ENCODE measurements at regions not wholly inside any gene's neighbourhood (a gene's known extent, or its start where the extent isn't known, plus 50 kb on each side); places are given as distances from the start of the nearest gene placed in this dataset.
A peak's percentile ranks its signal among the peaks of the same experiment; 100 is the strongest.

DNA sequence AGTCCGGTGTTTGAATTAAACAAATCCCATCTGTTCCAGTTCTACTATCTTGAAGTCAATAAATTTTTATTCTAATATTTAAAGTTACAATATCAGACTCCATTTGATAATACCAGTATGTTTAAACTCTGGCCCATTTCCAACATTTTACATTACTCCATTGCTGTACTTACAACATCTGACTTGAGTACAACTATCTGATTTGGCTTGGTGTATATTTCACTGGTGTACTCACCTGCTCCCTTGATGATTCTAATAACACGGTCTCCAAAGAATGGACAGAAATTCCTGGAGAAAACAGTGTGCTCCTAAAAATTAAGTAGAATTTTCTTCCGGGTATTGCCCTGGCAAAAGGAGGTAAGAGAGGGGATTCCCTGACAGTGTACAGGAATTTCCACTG is 680.5 kb upstream of the ADAMTS5 start:
- DNase-seq (ENCODE audit: low read depth): no peak

DNA sequence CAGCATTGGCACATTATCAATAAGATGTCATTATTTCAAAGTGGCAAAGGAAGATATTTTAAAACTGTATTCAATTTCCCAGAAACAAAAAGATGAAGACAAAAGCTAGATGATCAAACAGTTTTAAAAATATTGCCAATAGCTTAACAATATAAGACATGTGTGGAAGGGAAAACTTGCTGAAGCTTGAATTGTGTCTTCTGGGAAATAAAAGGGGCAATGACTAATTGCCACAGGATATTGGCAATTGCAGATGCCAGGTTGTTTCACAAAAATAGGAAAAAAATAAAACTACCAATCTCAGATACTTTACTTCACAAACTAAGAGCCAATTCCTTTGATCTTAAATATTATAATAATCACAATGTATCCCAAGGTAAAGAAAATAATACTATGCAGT is 679.8 kb upstream of the ADAMTS5 start:
- no peak for DNase-seq (ENCODE audit: low read depth)

DNA sequence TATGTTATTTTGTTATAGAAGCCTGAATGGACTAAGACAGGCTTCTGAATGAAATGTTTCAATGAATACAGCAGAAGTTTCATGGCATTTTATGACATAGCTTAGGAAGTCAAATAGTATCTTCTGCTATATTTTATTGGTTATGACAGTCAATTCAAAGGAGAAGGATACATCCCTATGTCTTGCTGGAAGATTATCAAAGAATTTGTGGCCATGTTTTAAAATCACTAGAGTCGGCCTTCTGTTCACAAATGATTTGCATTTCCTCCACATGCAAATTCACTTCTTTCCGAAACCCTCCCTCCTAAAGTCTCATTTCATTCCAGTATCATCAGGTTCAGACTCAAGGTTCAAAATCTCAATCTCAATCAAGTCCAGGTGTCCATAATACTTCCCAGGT is 679.2 kb upstream of the ADAMTS5 start:
- DNase-seq (ENCODE audit: low read depth): no peak

DNA sequence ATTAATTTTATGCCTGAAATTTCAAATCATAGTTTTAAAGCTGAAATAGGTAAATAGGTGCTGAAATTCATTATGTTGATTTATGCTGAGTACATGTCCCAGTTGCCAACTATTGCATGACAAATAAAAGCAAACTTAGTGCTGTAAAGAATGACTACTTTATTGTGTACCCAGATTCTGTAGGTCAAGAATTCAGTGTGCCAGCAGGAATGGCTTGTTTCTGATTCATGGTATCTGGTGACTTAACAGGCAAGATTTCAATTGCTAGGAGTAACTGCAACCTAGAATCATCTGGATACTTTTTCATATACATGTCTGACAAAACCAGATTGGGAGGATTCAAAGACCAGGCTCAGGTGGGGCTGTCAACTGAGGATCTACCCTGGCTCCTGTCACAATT is 678.4 kb upstream of the ADAMTS5 start:
- peak; percentile 39 for DNase-seq (ENCODE audit: low read depth)

DNA sequence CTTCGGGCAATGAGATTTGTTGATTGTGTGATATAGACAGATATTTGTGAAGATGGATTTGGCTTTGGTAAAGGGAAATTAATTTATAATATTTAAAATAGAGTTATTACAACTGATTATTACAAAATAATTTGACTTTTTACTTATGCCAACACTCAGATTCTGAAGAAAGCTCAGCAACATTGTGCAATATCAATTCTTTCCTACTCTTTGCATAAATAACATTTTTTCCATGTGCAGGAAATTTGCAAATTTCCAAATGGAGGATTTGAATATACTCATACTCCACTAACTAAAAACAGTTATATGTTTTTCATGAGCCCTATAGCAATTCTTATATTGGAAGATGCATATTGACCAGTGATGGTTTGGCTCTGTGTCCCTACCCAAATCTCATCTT is 676.4 kb upstream of the ADAMTS5 start:
- no peak for DNase-seq (ENCODE audit: low read depth)

DNA sequence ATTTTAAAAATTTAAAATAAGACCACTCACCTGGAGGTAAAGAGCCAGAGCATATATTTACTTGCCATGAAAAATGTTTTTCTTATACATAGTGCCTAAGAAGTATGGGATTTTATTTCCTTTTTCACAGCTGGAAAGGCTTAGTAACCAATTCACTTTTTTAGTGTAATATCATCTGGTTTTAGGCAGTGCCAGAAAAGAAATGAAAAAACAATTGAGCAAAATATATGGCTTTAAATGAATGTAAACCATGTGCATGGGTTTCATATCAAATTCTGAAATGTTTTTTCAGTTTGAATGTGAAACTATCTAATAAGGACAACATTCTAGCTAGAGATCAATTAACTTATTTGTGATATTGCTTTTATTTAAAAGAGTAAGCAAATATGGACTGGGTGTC is 672.4 kb upstream of the ADAMTS5 start:
- DNase-seq (ENCODE audit: low read depth): no peak

DNA sequence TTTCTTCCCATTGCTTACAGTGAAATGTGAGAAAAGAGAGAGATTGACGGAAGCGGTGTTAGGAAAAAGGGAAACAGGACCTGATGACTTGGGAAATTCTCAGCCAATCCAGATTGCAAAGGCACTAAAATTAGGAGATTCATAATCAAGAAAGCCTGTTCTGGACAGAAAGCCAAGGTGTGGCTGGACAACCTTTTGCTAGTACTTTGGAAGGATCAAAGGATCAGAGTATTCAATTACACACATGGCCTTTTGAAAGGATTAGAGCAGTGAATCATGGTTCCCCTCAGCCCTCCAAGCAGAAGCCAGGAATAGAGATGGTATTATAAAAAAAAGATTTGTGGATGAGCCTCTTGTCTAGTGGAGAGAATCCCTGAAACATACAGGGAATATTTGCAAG is 669.8 kb upstream of the ADAMTS5 start:
- no peak for DNase-seq (ENCODE audit: low read depth)

DNA sequence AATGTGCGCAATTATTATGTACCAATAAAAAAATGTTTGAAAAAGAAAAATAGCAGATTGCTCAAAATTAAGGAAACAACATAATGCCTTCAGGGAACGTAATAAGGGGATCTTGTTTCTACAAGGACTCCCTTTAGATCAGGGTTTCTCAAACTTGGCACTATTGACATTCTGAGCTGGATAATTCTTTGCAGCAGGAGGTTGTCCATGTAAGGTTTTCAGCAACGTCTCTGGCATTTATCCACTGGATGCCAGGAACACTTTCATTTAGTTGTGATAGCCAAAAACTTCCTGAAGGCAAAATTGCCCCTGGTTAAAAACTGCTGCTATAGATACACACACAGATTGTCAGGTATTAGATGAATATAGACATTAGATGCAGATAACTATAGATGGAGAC is 666.7 kb upstream of the ADAMTS5 start:
- DNase-seq (ENCODE audit: low read depth): no peak

DNA sequence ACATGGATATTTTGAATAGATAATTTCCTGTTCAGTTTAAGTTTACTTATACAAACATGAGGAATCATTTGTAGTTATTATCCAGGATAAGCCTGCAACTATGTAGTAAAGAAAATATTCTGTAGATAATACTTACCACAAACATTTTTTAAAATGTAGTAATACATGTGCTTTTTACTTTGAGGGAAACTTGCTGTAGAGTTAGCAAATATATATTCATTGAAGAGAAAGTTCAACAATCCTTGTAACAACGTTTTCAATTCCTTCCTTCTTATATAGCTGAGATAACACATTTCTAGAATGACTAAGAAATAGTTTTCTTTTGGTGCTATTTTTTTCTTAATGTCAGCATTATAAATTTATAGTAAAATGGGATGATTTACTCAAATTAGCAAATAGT is 664.6 kb upstream of the ADAMTS5 start:
- DNase-seq (ENCODE audit: low read depth): no peak

DNA sequence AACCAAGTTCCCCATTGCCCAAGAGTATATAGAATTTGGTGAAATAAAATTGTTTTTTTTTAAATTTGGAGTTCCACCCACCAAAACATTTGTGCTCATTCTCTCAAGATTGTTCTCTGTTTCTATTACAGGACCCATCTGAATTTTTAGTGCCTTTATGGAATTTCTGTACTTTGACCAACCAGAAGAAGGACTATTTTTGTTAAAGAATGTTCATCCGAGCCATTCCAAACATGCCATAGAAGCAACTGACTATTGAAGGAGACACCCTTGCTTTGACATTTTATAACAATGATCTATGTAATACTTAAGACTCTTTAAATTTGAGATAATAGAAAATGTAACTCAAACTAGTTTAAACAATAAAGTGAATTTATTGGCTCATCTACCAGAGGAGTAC is 655.7 kb upstream of the ADAMTS5 start:
- DNase-seq (ENCODE audit: low read depth): no peak

DNA sequence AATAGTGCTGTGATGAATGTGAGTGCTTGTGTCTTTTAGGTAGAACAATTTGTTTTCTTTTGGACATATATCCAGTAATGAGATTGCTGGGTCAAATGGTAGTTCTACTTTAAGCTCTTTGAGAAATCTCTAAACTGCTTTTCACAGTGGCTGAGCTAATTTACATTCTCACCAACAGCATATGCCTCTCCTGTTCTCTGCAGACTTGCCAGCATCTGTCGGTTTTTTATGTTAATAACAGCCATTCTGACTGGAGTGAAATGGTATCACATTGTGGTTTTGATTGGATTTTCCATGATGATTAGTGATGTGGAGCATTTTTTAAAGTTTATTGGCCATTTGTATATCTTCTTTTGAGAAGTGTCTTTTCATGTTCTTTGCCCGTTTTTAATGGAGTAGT is 647.3 kb upstream of the ADAMTS5 start:
- DNase-seq (ENCODE audit: low read depth): no peak

DNA sequence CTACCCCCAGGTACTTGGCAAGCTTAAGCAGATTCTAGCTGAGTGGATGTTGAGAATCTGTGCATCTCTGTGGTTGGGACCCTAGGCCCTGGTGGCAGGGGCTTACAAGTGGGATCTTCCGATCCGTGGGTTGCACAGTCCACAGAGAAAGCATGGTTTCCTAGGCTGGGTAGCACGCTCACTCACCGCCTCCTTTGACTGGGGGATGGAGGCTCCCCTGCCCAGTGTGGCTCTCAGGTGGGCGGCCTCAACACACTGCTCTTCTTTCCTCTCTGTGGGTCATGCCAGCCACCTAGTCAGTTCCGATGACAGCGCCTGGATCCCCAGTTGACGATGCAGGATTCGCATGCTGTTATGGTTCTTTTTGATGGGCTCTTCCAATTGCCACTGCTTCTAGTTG is 639.5 kb upstream of the ADAMTS5 start:
- no peak for DNase-seq (ENCODE audit: low read depth)

DNA sequence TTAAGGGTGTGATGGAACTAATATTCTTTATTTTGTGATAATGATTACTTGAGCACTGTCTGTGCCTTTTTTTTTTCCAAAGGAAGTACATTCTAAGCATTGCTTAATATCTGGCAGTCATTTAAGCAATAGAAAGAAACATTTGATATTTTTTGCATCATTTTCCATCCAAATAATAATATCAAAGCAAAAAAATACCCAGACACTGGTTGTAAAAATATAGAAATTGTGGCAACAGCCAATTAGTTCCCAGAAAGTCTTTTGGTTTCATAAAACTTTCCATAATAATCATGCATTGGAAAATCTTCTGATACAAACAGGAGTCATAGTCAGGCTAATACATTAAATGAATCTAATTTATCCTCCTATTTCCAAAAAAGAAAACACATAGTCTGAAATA is 629.3 kb upstream of the ADAMTS5 start:
- no peak for DNase-seq (ENCODE audit: low read depth)

DNA sequence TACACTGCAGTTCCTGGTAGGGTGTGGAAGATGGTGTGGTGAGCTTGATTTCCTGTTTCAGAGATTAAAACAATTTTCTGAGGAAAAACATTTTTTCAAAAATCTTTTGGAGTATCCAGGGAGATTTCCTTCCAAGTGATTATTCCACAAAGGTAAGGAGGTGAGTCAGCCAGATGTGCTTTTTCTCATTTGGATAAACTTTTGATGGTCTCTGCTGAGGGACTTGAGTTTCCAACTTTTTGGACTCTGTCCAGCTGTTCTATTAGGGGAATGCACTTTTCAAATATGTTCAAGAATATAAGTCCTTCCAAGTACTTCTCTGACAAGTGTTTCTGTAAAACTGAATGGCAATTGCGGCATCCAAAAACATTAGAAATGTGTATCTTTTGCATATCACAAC is 628.8 kb upstream of the ADAMTS5 start:
- no peak for DNase-seq (ENCODE audit: low read depth)

DNA sequence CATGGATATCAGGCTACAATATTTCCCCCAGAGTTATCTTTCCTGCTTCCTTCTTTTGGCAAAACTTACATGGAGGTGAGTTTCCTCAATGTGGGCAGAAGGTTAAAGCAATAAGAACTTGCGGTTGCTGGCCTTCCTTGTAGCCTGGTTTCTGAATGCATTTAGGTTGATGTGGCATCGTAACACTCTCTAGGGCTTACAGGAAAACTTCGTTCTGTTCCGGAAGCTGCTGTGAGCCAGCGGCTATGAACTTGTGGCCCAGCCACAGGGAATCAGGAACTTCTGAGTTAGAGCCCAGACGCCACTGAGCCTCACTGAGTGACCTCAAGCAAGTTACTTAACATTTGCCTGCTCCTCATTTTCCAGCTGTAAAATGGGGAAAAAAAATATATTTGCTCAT is 623.4 kb upstream of the ADAMTS5 start:
- DNase-seq (ENCODE audit: low read depth): peak; percentile 35

DNA sequence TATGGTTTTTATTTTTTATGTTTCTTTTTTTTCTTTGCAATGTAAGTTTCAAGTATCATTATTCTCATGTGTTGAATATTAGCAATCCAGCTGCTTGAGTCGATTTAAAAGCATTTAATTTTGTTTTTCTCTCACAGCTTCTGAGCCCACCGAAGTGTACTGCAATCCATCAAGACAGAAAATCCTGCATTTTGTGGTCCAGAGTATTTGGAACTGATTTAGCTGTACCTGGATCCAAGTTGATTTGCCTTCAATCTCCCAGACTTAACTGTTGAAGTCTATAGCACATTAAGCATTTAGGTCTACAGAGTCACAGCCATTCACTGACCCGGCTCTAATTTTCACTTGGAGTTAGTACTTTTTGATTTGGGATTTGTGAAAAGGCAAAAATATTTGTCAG is 622.9 kb upstream of the ADAMTS5 start:
- DNase-seq (ENCODE audit: low read depth): no peak

DNA sequence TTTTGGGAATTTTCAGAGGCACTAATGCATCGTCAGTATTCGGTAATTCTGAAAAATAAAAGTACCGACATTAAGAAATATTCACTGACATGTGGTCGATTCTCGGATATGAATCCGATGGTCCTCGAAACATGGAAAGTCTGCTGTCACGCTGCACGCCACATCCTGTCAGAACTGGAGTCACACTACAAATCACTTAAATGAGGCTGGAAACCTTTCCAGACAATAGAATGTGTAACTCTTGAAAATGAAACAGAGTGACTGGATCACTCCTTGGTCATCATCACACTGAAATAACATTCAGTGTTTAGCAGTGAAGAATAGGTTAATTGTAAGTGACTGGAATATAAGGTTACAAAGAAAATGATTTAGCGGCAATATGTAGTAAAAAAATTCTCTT is 620.1 kb upstream of the ADAMTS5 start:
- no peak for DNase-seq (ENCODE audit: low read depth)

DNA sequence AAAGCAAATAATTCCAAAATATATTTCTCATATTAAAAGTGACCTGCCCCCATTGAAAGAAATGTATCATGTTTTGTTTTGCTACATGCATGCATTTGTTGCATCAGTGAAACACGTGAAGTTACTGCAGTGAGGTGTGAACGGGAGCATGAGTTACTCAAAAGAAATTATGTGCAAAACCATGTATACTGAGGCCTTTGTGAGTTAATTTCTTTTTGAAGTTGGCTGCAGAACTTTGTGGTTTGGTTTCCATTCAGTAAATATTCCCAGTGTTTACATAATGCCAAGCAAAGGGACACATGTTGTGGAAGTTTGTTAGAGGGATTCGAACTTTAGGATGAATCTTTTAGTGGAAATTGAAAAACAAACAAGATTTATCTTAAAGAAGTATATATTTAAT is 619.4 kb upstream of the ADAMTS5 start:
- no peak for DNase-seq (ENCODE audit: low read depth)

DNA sequence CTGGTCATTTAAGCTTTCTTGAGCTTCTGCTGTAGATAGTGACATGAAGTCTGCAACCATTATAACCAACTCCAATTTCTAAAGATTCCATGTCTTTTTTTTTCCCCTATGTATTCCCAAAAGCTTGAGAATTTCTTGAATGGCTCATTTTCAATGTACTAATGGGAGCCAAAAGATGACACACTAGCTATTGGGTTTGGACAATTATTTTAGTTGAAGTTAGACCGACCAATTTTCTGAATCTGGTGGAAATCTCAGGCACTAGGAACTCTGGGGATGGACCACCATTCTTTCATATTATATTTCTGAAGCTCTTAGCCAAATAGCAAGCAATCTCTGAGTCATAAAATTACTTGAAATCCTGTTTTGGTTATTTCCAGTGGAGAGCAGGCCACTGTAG is 617.4 kb upstream of the ADAMTS5 start:
- DNase-seq (ENCODE audit: low read depth): no peak

DNA sequence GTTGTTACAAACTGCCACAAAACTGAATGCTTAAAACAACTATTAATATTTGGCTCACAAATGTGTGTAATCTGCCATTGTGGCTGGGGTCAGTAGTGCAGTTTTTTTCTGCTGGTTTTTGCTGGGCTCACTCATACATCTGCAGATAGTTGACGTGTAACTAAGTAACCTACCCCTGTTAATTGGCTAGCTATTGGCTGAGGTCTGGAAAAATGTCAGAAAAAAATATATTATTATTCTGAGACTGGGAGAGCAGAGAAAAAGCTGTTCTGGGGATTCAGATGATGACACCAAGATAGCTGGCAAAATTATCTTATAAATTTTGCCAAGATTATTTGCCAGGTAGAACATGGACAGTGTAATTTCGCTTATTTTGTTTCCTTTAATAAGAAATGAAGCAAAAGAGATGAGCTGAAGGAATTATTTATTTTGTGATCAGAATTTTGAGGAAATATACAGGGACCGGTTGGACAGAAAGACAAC is 616.1 kb upstream of the ADAMTS5 start:
- no peak for DNase-seq (ENCODE audit: low read depth)

DNA sequence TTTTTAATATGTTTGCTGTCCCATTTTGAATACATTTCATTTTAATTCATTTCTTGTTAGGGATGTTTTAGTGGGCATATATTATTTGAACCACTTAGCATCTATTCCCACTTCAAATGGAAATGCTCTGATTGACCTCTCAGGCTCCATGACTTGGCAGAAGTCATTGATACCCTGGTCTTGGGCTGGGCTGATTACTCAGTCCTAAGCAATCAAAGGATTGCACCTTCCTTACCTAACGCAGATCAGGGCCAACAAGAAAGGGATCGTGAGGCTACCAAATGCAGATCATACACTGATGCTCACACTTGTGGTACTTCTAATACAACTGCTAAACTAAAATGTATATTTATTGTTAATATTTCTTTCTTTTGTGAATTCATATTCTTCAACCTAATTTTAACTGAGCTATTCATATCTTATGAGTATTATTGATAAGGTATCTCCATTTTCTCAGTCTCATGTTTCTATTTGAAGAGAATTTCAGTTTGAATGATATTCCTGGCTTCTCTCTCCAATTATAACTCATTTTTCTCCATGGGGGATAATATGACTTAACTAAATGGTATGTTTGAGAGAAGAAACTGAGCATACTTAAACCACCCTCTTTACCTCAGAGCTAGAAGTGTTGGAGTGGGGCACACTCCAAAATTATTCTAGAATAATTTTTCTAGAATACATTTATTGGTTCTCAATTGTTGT is 615.5 kb upstream of the ADAMTS5 start:
- DNase-seq (ENCODE audit: low read depth): no peak

DNA sequence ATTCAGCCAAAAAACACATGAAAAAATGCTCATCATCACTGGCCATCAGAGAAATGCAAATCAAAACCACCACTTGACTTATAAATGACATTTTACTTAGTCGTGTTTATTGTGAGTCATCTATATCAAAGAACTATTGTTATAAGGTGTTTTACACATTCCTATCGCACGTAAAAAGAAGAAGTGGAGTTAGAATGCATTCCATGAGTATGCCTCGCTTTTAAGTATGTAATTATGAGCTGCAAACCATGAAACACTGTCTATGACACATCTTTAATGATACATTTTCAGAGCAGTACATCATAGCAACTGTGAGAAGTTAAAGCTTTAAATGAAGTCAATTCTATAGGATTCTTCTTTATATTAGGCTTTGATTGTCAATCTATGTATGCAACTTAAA is 614.3 kb upstream of the ADAMTS5 start:
- DNase-seq (ENCODE audit: low read depth): peak; percentile 50

DNA sequence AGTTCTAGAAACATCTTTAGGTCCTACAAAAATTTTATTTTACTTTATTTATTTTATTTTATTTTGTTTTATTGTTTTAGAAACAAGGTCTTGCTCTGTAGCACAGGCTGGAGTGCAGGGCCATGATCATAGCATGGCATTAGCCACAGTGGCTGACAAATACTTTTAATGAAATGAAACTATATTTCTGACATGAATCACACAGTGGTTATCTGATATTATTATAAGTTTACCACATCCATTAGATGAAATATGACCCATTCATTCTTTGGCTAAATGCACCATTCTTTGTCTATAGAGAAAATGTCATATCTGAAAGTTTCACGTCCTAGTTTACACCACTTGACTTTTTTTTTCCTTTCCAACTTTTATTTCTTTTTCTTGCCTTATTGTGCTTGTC is 613.4 kb upstream of the ADAMTS5 start:
- DNase-seq (ENCODE audit: low read depth): no peak

DNA sequence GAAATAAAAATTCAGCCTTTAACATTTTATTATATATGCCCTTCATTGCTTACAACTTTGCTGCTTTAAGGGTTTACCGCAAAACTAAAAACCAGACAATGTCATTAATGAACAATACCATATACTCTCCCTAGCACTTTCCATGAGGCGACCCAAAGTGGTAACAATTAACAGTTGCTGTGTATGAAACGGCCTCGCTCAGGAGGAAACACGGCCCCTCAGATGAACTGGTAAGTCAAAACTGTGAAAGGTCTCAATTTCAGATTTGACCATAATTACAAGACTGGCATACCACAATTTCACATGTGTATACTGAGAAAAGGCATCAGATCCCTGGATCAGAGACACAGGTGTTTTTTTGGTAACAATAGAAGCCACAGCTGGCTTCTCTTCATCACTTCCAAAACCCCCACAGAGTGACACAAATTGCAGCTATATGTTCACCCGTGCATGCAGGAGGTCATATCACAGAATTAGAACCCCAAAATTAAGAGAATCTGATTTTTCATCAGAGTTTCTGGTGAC is 611.9 kb upstream of the ADAMTS5 start:
- DNase-seq (ENCODE audit: low read depth): no peak

Data from renal cortical epithelial cell (primary cell).